Testis (tissue), 2 donors: ENCODE measurements at regions not wholly inside any gene's neighbourhood (a gene's known extent, or its start where the extent isn't known, plus 50 kb on each side); places are given as distances from the start of the nearest gene placed in this dataset.

ENCODE experiments used
- CTCF ChIP-seq, 3 experiments: fragments of 450-650 bp in 2 of 3; fragments of 200-600 bp in 1 of 3; sonication (generic) in 1 of 3; IDR thresholded peaks; one replicate each; pipeline ENCODE4 v1.5.1; 2016 to 2019; ENCODE audit warnings: antibody characterized with exemption in 3 of 3, mild to moderate bottlenecking in 2 of 3, moderate library complexity in 1 of 3
- POLR2A ChIP-seq: fragments of 450-650 bp; IDR thresholded peaks from one replicate; pipeline ENCODE4 v1.6.1; 2017; ENCODE audit warnings: antibody characterized with exemption, mild to moderate bottlenecking, moderate library complexity

- TF ChIP-seq CTCF (IDR thresholded peaks at IDR 0.05), result no peak
- TF ChIP-seq POLR2A, result no peak
Observed at GRCh38 chr6:8237668-8238067, 135.3 kb upstream of the EEF1E1 start.
